ENCODE measurements at regions not wholly inside any gene's neighbourhood (a gene's known extent, or its start where the extent isn't known, plus 50 kb on each side); places are given as distances from the start of the nearest gene placed in this dataset.
"Not testable (repeated sequence)": the region's sequence is repeated elsewhere in the genome, so short reads cannot be mapped to it uniquely, and the experiment has no call there.

GRCh38 chr10:21043044-21043443 lies 145.9 kb upstream of the NEBL start:
- no peak for DNase-seq

GRCh38 chr10:21042536-21042935 lies 145.4 kb upstream of the NEBL start:
- no peak for DNase-seq

GRCh38 chr10:21041763-21042458 lies 144.8 kb upstream of the NEBL start:
- no peak for DNase-seq

- no peak for DNase-seq
These were observed 142.6 kb upstream of the NEBL start for GRCh38 chr10:21039721-21040120.

GRCh38 chr10:21036757-21037156 lies 139.6 kb upstream of the NEBL start:
- no peak for DNase-seq

GRCh38 chr10:21034770-21035169 lies 137.7 kb upstream of the NEBL start:
- not testable (repeated sequence) for DNase-seq

GRCh38 chr10:21034241-21034640 lies 137.1 kb upstream of the NEBL start:
- no peak for DNase-seq

GRCh38 chr10:21032587-21033319 lies 135.6 kb upstream of the NEBL start:
- no peak for DNase-seq

- no peak for DNase-seq
These were observed 134.2 kb upstream of the NEBL start for GRCh38 chr10:21031232-21031795.

- no peak for DNase-seq
These were observed 133.0 kb upstream of the NEBL start for GRCh38 chr10:21030091-21030490.

- DNase-seq, result no peak
These were observed 125.7 kb upstream of the NEBL start for GRCh38 chr10:21022821-21023220.

- DNase-seq, result no peak
These were observed 124.9 kb upstream of the NEBL start for GRCh38 chr10:21021843-21022594.

- no peak for DNase-seq
These were observed 124.1 kb upstream of the NEBL start for GRCh38 chr10:21021231-21021630.

GRCh38 chr10:21020545-21020944 lies 123.4 kb upstream of the NEBL start:
- DNase-seq, result no peak

GRCh38 chr10:21019436-21019835 lies 122.3 kb upstream of the NEBL start:
- no peak for DNase-seq

GRCh38 chr10:21015851-21016250 lies 118.7 kb upstream of the NEBL start:
- DNase-seq, result no peak

- no peak for DNase-seq
These were observed 117.0 kb upstream of the NEBL start for GRCh38 chr10:21014141-21014540.

GRCh38 chr10:21011433-21012018 lies 114.4 kb upstream of the NEBL start:
- no peak for DNase-seq

GRCh38 chr10:21010615-21011014 lies 113.5 kb upstream of the NEBL start:
- no peak for DNase-seq

GRCh38 chr10:21003240-21003822 lies 106.2 kb upstream of the NEBL start:
- no peak for DNase-seq

GRCh38 chr10:21002091-21002878 lies 105.2 kb upstream of the NEBL start:
- no peak for DNase-seq

GRCh38 chr10:20999699-21000098 lies 102.6 kb upstream of the NEBL start:
- DNase-seq, result no peak

Data from midbrain (tissue), 1 donor.